Left lung (tissue), 4 donors: ENCODE measurements at regions not wholly inside any gene's neighbourhood (a gene's known extent, or its start where the extent isn't known, plus 50 kb on each side); places are given as distances from the start of the nearest gene placed in this dataset.
"Not testable (repeated sequence)": the region's sequence is repeated elsewhere in the genome, so short reads cannot be mapped to it uniquely, and the experiment has no call there.

Experiments
- ATAC-seq: fragments of 200-7000 bp; cut with Tn5 transposase; one replicate; pipeline ENCODE4 v1.9.1; 2020; ENCODE audit warnings: moderate library complexity
- DNase-seq, 4 donors: peaks; one replicate each; pipeline ENCODE4 v3.0.0-alpha.2; 2013 to 2020
- H3K27ac ChIP-seq, 2 donors: fragments of 200-600 bp; sonication (generic) in 1 of 2; one replicate each; pipeline versions ENCODE4 v1.5.0 to v1.8.0; 2020 to 2021
- H3K27me3 ChIP-seq, 2 donors: fragments of 200-600 bp; sonication (generic) in 1 of 2; one replicate each; pipeline versions ENCODE4 v1.5.0 to v1.8.0; 2020 to 2021
- H3K36me3 ChIP-seq, 2 donors: fragments of 200-600 bp; sonication (generic) in 1 of 2; one replicate each; pipeline versions ENCODE4 v1.5.0 to v1.8.0; 2020 to 2021
- H3K4me1 ChIP-seq, 2 donors: fragments of 200-600 bp; one replicate each; pipeline ENCODE4 v1.8.0; 2021
- H3K4me3 ChIP-seq, 2 donors: fragments of 200-600 bp; sonication (generic) in 1 of 2; one replicate each; pipeline versions ENCODE4 v1.5.0 to v1.8.0; 2020 to 2021; ENCODE audit warnings: mild to moderate bottlenecking in 1 of 2
- H3K9me3 ChIP-seq, 2 donors: fragments of 200-600 bp; sonication (generic) in 1 of 2; one replicate each; pipeline versions ENCODE4 v1.5.0 to v1.8.0; 2020 to 2021
- intact Hi-C, 2 donors: fragments of 100-400 bp; cut with DNase I; formaldehyde crosslinking; loops; one replicate each; pipeline versions ENCODE4 v1.11.2 to v1.14.2; 2022
- TF ChIP-seq, protein P1 (sequence below), 2 donors: fragments of 200-600 bp; sonication (generic) in 1 of 2; IDR thresholded peaks; one replicate each; pipeline versions ENCODE4 v1.5.0 to v1.8.0; 2021; ENCODE audit warnings: antibody characterized with exemption in 2 of 2
- donor health status: DM: no; HTN: yes; CAD: no.
- donor health status: DM: no; HTN: no; CAD: no.

DNA sequence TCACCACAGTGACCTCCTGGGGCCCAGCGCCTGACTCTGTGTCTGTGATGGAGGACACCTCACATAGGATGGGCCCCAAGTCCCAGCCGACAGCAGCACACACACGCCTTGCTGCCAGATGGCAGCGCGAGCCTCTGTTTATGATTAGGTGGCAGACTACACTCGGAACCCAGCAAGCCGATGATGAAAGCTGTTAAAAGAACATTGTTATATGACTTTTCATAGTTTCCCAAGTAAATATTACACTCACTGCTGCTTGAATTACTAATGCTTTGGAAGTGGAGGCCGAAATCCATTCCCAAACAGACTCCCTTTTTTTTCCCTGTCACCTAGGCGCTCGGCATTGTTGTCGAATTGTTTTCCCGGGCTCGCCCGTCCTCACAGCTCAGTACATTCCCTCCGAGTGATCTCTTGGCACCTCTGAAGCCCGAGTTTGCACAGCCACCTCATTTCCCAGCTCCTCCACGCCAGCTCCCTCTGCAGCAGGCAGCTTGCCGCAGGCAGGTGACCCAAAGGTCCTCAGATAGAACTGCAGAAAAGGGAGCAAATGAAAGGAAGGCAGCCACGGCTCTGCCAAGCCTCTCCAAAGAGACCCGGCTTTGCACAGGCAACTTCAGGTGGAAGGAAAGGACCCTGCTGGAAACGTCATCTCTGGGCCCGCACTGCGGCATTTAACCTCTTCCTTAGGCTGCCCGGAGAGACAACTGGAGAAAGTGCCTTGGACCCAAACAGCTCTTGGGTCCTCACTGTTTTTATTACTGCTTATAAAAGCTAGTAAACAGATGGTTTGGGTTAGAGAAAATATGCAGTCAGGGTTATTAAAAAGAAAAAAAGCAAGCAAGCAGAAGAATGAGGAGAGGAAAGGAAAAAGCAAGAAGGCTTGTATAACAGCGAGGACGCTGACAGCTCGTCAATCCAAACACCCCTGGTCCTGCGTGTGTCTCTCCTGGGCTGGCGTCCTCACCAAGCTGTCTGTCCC lies 72.2 kb upstream of the SLC25A33 start:
- Histone ChIP-seq H3K27ac (peak overlapping the region in 1 of 2 donors; percentile 56), H3K36me3 (no peaks in the 10 kb centered on the region), H3K27me3 (peaks cover 0 to 14% of the 10 kb centered on the region in 2 donors), H3K9me3 (no peaks in the 10 kb centered on the region), H3K4me1 (no peaks in the 10 kb centered on the region), H3K4me3 (no peak overlapping the region)
- intact Hi-C loops, result no loop called here
- TF ChIP-seq, protein P1, sequence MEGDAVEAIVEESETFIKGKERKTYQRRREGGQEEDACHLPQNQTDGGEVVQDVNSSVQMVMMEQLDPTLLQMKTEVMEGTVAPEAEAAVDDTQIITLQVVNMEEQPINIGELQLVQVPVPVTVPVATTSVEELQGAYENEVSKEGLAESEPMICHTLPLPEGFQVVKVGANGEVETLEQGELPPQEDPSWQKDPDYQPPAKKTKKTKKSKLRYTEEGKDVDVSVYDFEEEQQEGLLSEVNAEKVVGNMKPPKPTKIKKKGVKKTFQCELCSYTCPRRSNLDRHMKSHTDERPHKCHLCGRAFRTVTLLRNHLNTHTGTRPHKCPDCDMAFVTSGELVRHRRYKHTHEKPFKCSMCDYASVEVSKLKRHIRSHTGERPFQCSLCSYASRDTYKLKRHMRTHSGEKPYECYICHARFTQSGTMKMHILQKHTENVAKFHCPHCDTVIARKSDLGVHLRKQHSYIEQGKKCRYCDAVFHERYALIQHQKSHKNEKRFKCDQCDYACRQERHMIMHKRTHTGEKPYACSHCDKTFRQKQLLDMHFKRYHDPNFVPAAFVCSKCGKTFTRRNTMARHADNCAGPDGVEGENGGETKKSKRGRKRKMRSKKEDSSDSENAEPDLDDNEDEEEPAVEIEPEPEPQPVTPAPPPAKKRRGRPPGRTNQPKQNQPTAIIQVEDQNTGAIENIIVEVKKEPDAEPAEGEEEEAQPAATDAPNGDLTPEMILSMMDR (IDR thresholded peaks at IDR 0.05), result no peak
- ATAC-seq, result peak; percentile 80
- DNase-seq, result peak in 3 of 4 donors; percentile 56 to 70 (median 59)

DNA sequence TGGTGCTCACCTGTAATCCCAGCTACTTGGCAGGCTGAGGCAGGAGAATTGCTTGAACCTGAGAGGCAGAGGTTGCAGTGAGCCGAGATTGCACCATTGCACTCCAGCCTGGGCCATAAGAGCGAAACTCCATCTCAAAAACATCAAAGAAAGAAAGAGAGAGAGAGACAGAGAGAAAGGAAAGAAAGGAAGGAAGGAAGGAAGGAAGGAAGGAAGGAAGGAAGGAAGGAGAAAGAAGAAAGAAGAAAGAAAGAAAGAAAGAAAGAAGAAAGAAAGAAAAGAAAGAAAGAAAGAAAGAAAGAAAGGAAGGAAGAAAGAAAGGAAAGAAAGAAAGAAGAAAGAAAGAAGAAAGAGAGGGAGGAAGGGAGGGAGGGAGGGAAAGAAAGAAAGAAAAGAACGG lies 69.4 kb upstream of the SLC25A33 start:
- intact Hi-C loops, H3K9me3 ChIP-seq, H3K4me3 ChIP-seq, H3K36me3 ChIP-seq, H3K4me1 ChIP-seq, H3K27ac ChIP-seq, ATAC-seq, DNase-seq: not testable (repeated sequence)
- peaks cover 0 to 28% of the 10 kb centered on the region in 2 donors for H3K27me3 ChIP-seq

DNA sequence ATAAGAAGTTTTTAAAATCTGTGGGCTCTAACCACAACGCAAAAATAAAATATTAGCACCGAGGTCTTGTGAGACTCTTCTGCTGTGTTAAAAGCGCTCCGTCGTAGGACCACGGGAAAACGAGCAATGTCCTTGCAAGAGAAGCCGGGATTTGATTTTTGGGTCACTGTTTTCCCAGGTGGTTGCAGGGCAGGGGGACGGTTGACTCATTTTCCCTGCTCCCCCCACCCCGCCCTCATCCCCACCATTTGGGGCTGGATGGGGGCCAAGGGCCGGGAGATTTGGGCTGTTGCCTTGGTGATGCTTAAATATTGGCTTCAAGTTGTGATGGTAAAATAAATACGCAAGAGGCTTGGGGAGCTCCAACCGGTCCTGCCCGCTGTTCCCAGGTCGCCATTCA lies 67.6 kb upstream of the SLC25A33 start:
- H3K27ac ChIP-seq, result no peak overlapping the region
- no peak overlapping the region for H3K4me3 ChIP-seq
- DNase-seq (no peak), ATAC-seq (no peak)
- no peaks in the 10 kb centered on the region for H3K4me1 ChIP-seq
- intact Hi-C loops, result no loop called here
- TF ChIP-seq, protein P1 (IDR thresholded peaks at IDR 0.05), result no peak
- H3K9me3 ChIP-seq, result no peaks in the 10 kb centered on the region
- no peaks in the 10 kb centered on the region for H3K36me3 ChIP-seq
- peaks cover 0 to 36% of the 10 kb centered on the region in 2 donors for H3K27me3 ChIP-seq

DNA sequence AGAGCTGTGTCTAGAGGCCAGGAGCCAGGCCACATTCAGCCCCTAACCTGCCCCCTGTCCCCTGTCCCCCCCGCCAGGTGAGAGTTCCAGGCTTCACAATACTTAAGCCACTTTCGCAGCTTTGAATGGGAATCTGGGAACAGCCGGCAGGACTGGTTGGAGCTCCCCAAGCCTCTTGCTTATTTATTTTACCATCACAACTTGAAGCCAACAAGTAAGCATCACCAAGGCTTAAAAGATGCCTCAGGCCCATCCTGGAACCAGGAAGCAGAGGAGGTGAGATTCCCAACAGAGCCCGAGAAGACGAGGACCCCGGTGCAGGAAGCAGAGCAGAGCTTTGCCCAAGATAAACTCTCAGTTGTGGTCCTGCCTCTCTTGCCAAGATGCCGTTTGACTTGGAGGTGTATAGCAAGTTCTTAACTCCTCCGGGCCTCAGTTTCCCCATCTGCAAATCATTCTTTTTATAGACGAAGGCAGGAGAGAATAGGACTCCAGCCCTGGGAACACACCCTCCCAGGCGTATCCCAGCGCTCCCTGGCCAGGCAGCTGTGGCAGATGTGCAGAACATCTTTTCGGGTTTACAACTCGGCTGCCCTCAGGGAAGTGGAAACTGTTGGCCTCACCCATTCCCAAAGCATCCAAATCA lies 66.8 kb upstream of the SLC25A33 start:
- H3K36me3 ChIP-seq, result no peaks in the 10 kb centered on the region
- H3K27me3 ChIP-seq, result peaks cover 0 to 36% of the 10 kb centered on the region in 2 donors
- no peak overlapping the region for H3K27ac ChIP-seq
- TF ChIP-seq, protein P1 (IDR thresholded peaks at IDR 0.05), result no peak
- intact Hi-C loops, result no loop called here
- no peak for DNase-seq
- no peaks in the 10 kb centered on the region for H3K9me3 ChIP-seq
- no peak for ATAC-seq
- H3K4me3 ChIP-seq, result no peak overlapping the region
- H3K4me1 ChIP-seq, result no peaks in the 10 kb centered on the region

DNA sequence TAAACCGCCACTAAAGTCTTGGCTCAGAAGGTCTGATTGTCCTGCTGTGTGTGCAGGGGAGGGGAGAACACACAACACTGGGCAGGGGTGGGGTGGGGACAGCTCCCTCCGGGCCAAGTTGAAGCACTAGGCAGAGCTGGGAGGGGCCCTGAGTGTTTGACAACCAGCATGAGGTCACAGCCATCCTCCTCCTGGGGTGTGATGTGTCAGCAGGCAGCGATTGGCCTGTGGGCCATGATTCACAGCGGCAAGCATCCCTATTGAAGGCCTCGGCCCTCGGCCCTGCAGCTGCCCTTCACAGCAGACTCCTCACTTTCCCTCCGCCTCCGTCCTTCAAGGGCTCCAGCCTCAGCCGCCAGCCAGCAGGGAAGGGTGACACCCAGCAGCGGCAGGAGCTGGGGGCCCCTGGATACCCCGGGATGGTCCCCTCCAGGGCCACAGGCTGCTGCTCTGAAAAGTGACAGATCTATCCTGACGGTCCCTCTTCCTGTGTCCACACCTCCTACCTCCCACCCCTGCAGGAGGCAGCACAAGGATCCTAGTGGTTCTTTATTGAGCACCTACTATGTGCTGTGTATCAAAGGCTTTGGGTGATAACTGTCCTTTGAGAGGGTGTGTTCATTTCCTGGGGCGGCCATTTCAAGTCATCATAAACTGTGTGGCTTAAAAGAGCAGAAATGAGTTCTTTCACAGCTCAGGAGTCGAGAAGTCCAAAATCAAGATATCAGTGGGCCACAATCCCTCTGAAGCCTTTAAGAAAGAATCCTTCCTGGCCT lies 66.0 kb upstream of the SLC25A33 start:
- H3K4me1 ChIP-seq, result no peaks in the 10 kb centered on the region
- no peak overlapping the region for H3K4me3 ChIP-seq
- H3K27me3 ChIP-seq, result peaks cover 0 to 36% of the 10 kb centered on the region in 2 donors
- H3K9me3 ChIP-seq, result no peaks in the 10 kb centered on the region
- no peaks in the 10 kb centered on the region for H3K36me3 ChIP-seq
- TF ChIP-seq, protein P1 (IDR thresholded peaks at IDR 0.05), result no peak
- ATAC-seq (peak; percentile 88), DNase-seq (peak in 3 of 4 donors; percentile 45 to 84 (median 80))
- intact Hi-C loops, result no loop called here
- H3K27ac ChIP-seq, result no peak overlapping the region
